GM23338 (cell line): ENCODE measurements at regions not wholly inside any gene's neighbourhood (a gene's known extent, or its start where the extent isn't known, plus 50 kb on each side); places are given as distances from the start of the nearest gene placed in this dataset.
"Not testable (repeated sequence)": the region's sequence is repeated elsewhere in the genome, so short reads cannot be mapped to it uniquely, and the experiment has no call there.

ENCODE experiments used
- CREB1 ChIP-seq: fragments of 250-450 bp; sonication (Bioruptor Pico); IDR thresholded peaks from 2 replicates; pipeline ENCODE4 v1.5.0; 2020; ENCODE audit warnings: low read depth, mild to moderate bottlenecking, moderate library complexity
- CTCF ChIP-seq, 2 experiments: fragments of 200-600 bp in 1 of 2; sonication (generic) in 1 of 2; conservative IDR thresholded peaks; 2 replicates each; pipeline versions ENCODE4 v1.5.1 to v1.6.1; 2016 to 2017; ENCODE audit warnings: antibody characterized with exemption in 2 of 2, low read depth in 2 of 2, mild to moderate bottlenecking in 2 of 2, moderate library complexity in 1 of 2
- EZH2 ChIP-seq: fragments of 200-600 bp; sonication (generic); IDR thresholded peaks from one replicate; pipeline ENCODE4 v1.8.0; 2017; ENCODE audit warnings: antibody characterized with exemption, mild to moderate bottlenecking, low read depth; ENCODE audit not compliant: unreplicated experiment
- EZH2phosphoT487 ChIP-seq: fragments of 200-600 bp; sonication (generic); IDR thresholded peaks from one replicate; pipeline ENCODE4 v1.8.1; 2018; ENCODE audit warnings: antibody characterized with exemption; ENCODE audit not compliant: unreplicated experiment
- JUNB ChIP-seq: IDR thresholded peaks from one replicate; pipeline ENCODE4 v1.6.1; 2016; ENCODE audit warnings: antibody characterized with exemption; ENCODE audit not compliant: unreplicated experiment
- NANOG ChIP-seq: IDR thresholded peaks from 2 replicates; pipeline ENCODE4 v1.6.1; 2016; ENCODE audit warnings: antibody characterized with exemption, borderline replicate concordance
- POLR2AphosphoS5 ChIP-seq: IDR thresholded peaks from 2 replicates; pipeline ENCODE4 v1.6.1; 2016; ENCODE audit warnings: antibody characterized with exemption, low read depth
- REST ChIP-seq: IDR thresholded peaks from one replicate; pipeline ENCODE4 v1.6.1; 2018; ENCODE audit warnings: antibody characterized with exemption; ENCODE audit not compliant: unreplicated experiment
- ZNF114 ChIP-seq: fragments of 250-450 bp; sonication (Bioruptor Pico); IDR thresholded peaks from 2 replicates; pipeline ENCODE4 v1.5.0; 2020; ENCODE audit warnings: mild to moderate bottlenecking, moderate library complexity
- TF ChIP-seq, protein P1 (sequence below): IDR thresholded peaks from 2 replicates; pipeline ENCODE4 v1.6.1; 2016; ENCODE audit warnings: antibody characterized with exemption

DNA sequence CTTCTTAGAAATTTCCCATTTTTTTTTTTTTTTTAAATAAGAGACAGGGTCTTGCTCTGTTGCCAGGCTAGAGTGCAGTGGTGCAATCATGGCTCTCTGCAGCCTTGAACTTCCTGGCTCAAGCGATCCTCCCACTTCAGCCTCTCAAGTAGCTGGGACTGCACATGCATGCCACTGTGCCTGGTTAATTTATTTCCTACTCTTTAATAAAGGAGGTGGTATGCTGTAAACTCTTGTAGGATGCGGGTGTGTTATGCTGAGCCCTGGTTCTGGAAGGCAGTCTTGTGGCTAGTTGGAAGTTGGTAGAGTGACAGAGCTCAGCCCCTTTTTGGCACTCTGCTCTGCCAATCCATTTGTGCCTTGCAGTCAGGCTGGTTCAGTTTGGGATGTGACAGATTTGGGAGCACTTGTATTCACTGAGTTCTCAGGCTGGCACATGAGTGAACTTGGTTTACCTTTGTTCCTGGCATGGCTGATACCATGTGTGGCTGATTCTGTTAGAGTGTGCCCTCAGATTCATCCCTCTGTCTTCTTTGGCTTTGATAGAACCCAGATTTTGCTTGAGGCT is 58.3 kb downstream of the NPIPB11 start:
- TF ChIP-seq CTCF (conservative IDR thresholded peaks at IDR 0.05; ENCODE audit: low read depth in 2 of 2); POLR2AphosphoS5; EZH2; CREB1 (CRISPR knock-in tag); JUNB; EZH2phosphoT487; REST; NANOG; ZNF114: not testable (repeated sequence)
- TF ChIP-seq, protein P1, sequence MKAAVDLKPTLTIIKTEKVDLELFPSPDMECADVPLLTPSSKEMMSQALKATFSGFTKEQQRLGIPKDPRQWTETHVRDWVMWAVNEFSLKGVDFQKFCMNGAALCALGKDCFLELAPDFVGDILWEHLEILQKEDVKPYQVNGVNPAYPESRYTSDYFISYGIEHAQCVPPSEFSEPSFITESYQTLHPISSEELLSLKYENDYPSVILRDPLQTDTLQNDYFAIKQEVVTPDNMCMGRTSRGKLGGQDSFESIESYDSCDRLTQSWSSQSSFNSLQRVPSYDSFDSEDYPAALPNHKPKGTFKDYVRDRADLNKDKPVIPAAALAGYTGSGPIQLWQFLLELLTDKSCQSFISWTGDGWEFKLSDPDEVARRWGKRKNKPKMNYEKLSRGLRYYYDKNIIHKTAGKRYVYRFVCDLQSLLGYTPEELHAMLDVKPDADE: not testable (repeated sequence)
